ENCODE measurements at regions not wholly inside any gene's neighbourhood (a gene's known extent, or its start where the extent isn't known, plus 50 kb on each side); places are given as distances from the start of the nearest gene placed in this dataset.

DNA sequence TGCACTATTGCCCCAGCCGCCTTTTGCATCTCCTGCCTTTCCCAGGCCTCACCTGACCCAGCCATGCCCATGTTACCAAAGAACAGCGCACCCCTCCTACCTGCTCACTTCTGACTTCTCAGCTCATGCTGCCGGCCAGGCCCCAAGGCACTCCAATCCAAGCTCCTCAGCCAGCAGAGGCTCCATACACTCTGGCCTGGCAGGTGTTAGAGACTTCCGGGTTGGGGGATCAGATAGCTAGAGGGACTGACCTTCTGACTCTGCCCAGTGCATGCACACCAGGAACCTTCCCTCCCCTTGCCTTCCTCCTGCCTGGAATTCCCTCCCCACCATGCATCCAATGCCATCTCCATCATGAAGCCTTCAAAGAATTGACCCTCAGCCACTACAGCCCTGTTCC, 56.2 kb upstream of the ZMIZ1 start:
- no CpG with 5 or more reads among the region's 4 CpGs for WGBS (ENCODE audit: insufficient coverage, insufficient read length)
- H3K9me3 ChIP-seq (ENCODE audit: control insufficient read depth, insufficient read depth, low read length) = no peaks in the 10 kb centered on the region
- H3K4me1 ChIP-seq (ENCODE audit: control insufficient read depth, insufficient read depth, low read length) = no peaks in the 10 kb centered on the region
- H3K27ac ChIP-seq (ENCODE audit: low read length) = no peak overlapping the region
- no peak for DNase-seq (ENCODE audit: low read depth, low spot score)
- H3K36me3 ChIP-seq (ENCODE audit: control insufficient read depth, insufficient read depth, low read length) = no peaks in the 10 kb centered on the region
- no peaks in the 10 kb centered on the region for H3K27me3 ChIP-seq (ENCODE audit: control insufficient read depth, insufficient read depth, low read length)
- H3K4me3 ChIP-seq (ENCODE audit: low read length) = no peak overlapping the region

DNA sequence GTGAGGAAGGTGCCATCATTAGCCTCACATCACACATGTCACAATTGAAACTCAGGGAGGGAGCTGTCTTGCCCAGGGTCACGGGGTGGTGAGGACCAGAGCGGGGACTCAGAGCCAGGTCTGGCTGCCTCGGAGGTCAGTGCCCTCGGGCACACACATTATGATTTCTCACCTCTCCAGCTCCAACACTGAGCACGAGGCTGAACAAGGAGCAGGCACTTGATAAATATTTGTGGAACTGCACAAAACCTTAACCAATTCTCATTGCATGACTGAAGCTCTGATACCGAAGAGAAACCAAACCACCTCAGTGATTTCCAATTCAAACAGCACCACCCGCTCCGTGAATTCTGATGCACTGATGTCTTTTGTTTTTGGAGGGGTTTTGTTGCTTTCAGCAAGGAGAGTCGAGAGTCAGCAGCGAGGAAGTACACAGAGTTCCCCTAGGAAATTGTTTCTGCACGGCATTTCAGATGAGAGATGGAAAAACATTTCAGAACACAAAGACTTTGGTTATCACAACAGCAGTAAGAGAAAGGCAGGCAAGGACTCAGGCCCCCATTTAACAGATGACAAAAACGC, 55.3 kb upstream of the ZMIZ1 start:
- H3K36me3 ChIP-seq (ENCODE audit: control insufficient read depth, insufficient read depth, low read length) = no peaks in the 10 kb centered on the region
- WGBS (ENCODE audit: insufficient coverage, insufficient read length) = no CpG with 5 or more reads among the region's 12 CpGs
- no peak overlapping the region for H3K4me3 ChIP-seq (ENCODE audit: low read length)
- no peak for DNase-seq (ENCODE audit: low read depth, low spot score)
- H3K27ac ChIP-seq (ENCODE audit: low read length) = no peak overlapping the region
- no peaks in the 10 kb centered on the region for H3K4me1 ChIP-seq (ENCODE audit: control insufficient read depth, insufficient read depth, low read length)
- H3K9me3 ChIP-seq (ENCODE audit: control insufficient read depth, insufficient read depth, low read length) = no peaks in the 10 kb centered on the region
- no peaks in the 10 kb centered on the region for H3K27me3 ChIP-seq (ENCODE audit: control insufficient read depth, insufficient read depth, low read length)

DNA sequence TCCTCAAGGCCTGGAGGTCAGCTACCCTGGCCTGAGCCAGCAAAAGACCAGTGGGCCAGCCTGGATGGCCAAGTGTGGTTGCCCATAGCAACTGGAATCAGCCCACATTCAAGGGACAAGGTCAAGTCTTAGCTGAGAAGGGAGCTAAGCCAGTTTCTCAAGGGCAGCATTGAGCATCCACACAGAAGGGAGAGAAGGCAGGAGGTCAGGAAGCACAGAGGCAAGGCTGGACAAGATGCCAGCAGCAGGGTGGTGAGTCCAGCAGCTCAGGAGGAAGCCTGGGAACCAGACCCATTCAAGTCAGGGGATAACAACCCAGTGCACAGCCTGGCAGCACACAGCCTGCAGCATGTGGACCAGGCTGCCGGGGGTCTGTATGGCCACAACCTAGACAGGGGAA, 54.0 kb upstream of the ZMIZ1 start:
- H3K27ac ChIP-seq (ENCODE audit: low read length) = no peak overlapping the region
- no CpG with 5 or more reads among the region's 1 CpG for WGBS (ENCODE audit: insufficient coverage, insufficient read length)
- no peaks in the 10 kb centered on the region for H3K36me3 ChIP-seq (ENCODE audit: control insufficient read depth, insufficient read depth, low read length)
- H3K4me3 ChIP-seq (ENCODE audit: low read length) = no peak overlapping the region
- H3K4me1 ChIP-seq (ENCODE audit: control insufficient read depth, insufficient read depth, low read length) = no peaks in the 10 kb centered on the region
- H3K27me3 ChIP-seq (ENCODE audit: control insufficient read depth, insufficient read depth, low read length) = no peaks in the 10 kb centered on the region
- no peak for DNase-seq (ENCODE audit: low read depth, low spot score)
- H3K9me3 ChIP-seq (ENCODE audit: control insufficient read depth, insufficient read depth, low read length) = no peaks in the 10 kb centered on the region

DNA sequence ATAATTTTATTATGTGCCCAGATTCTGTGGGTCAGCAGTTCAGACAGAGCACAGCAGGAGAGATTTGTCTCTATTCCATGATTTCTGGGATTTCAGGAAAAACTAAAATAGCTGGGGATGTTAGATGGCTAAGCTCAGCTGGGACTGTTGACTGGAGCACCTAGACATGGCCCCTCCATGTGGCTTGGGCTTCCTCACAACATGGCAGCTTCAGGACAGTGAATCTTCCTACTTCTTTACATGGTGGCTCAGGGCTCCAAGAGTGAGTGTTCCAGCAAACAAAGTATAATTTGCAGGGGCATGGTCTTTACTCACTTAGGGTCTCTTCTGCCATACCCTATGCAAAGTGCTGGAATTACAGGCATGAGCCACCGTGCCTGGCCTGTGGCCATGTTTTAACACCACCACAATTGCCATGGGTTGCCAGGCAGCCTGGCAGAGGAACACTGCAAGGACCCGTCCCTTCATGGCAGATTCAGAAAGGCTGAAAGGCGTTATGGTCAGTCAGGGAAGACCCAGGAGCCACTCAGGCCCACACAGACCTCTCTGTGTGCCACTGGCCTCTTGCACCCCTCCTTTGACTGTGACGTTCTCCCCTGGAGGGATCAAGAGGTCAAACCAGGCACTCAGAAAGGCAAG, 50.8 kb upstream of the ZMIZ1 start:
- Histone ChIP-seq H3K4me3 (ENCODE audit: low read length) (no peak overlapping the region), H3K4me1 (ENCODE audit: control insufficient read depth, insufficient read depth, low read length) (no peaks in the 10 kb centered on the region), H3K9me3 (ENCODE audit: control insufficient read depth, insufficient read depth, low read length) (no peaks in the 10 kb centered on the region), H3K36me3 (ENCODE audit: control insufficient read depth, insufficient read depth, low read length) (no peaks in the 10 kb centered on the region), H3K27ac (ENCODE audit: low read length) (no peak overlapping the region), H3K27me3 (ENCODE audit: control insufficient read depth, insufficient read depth, low read length) (no peaks in the 10 kb centered on the region)
- no peak for DNase-seq (ENCODE audit: low read depth, low spot score)
- WGBS (ENCODE audit: insufficient coverage, insufficient read length) = no CpG with 5 or more reads among the region's 4 CpGs

DNA sequence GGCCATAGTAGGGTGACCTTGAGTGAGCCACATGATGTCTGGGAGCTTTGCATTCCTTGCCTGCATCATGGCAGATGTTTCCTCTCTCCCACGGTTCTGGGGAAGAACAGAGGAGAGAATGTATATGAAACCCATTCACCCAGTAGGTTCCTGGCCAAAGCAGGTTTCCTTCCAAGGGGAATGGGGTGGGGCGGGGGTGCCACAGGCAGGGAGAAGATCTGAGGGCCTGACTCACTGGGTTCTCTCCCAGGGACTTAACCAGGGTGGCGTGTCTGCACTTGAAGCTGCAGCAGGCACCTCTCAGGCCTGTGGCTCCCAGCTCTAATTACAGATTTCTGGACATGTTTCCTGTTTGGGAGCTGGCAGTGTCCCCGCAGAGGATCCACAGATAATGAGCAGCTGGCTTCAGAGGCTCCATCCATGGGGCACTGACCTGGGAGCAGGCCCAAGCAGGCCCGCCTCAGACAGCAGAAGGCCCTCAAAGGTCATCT, 50.2 kb upstream of the ZMIZ1 start:
- WGBS (ENCODE audit: insufficient coverage, insufficient read length) = no CpG with 5 or more reads among the region's 5 CpGs
- Histone ChIP-seq H3K27ac (ENCODE audit: low read length) (no peak overlapping the region), H3K36me3 (ENCODE audit: control insufficient read depth, insufficient read depth, low read length) (no peaks in the 10 kb centered on the region), H3K4me1 (ENCODE audit: control insufficient read depth, insufficient read depth, low read length) (no peaks in the 10 kb centered on the region), H3K27me3 (ENCODE audit: control insufficient read depth, insufficient read depth, low read length) (no peaks in the 10 kb centered on the region), H3K9me3 (ENCODE audit: control insufficient read depth, insufficient read depth, low read length) (no peaks in the 10 kb centered on the region), H3K4me3 (ENCODE audit: low read length) (no peak overlapping the region)
- DNase-seq (ENCODE audit: low read depth, low spot score) = no peak
